ENCODE measurements at regions not wholly inside any gene's neighbourhood (a gene's known extent, or its start where the extent isn't known, plus 50 kb on each side); places are given as distances from the start of the nearest gene placed in this dataset.
"Not testable (repeated sequence)": the region's sequence is repeated elsewhere in the genome, so short reads cannot be mapped to it uniquely, and the experiment has no call there.

DNA sequence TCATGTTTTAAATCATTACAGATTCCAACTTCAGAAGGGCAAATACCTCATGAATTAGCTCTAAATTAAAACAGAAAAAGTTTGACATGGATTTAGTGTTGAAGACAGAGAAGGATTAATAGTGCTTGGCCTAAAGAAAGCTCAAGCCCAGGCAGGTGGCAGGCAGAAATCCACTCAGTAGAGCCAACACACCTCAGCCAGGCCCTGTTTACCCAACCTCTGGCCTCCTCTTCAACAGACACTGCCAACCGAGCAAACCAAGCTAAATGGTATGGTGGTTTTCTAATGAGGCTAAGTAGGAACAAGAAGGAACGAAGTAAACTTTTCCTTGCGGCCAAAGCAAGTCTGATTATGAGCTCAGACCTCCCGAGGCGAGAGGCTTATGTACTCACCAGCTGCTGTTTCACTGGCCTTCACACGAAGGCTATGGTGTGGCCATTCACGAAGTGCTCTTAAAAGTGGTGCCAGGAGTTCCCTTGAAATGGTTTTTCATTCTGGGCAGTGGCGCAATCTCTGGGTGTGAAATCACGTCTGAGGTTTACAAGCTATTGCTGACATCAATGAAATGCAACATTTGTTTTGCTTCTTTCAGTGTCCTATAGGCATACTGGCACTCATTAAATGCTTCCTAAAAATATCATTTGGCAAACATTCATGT lies 124.1 kb upstream of the LGR5 start:
- Histone ChIP-seq H3K4me3 (ENCODE audit: low read depth, low read length, poor library complexity, severe bottlenecking) (no peak overlapping the region), H3K4me1 (ENCODE audit: insufficient read depth, low read length, poor library complexity, severe bottlenecking) (no peaks in the 10 kb centered on the region), H3K4me2 (ENCODE audit: low read length) (no peak overlapping the region), H2AFZ (ENCODE audit: low read length) (no peak overlapping the region), H3K79me2 (ENCODE audit: insufficient read depth, low read depth, low read length) (no peaks in the 10 kb centered on the region), H3K9me3 (ENCODE audit: low read length) (no peaks in the 10 kb centered on the region), H3K27ac (ENCODE audit: low read depth, low read length, poor library complexity, severe bottlenecking) (no peak overlapping the region), H4K20me1 (ENCODE audit: insufficient read depth, low read length) (no peaks in the 10 kb centered on the region), H3K9me2 (ENCODE audit: insufficient read depth, low read length) (no peaks in the 10 kb centered on the region), H3K36me3 (ENCODE audit: insufficient read depth, low read length) (no peaks in the 10 kb centered on the region)
- DNase-seq (ENCODE audit: low spot score) = no peak
- POLR2A ChIA-PET = interaction anchor here (0.8 kb wide), 1 partner anchor 23 kb away, joined by 3 read pairs; no protein-coding TSS in a partner anchor
- CTCF ChIA-PET (ENCODE audit: unreplicated experiment) = no interaction called here
- TF ChIP-seq, protein P1, sequence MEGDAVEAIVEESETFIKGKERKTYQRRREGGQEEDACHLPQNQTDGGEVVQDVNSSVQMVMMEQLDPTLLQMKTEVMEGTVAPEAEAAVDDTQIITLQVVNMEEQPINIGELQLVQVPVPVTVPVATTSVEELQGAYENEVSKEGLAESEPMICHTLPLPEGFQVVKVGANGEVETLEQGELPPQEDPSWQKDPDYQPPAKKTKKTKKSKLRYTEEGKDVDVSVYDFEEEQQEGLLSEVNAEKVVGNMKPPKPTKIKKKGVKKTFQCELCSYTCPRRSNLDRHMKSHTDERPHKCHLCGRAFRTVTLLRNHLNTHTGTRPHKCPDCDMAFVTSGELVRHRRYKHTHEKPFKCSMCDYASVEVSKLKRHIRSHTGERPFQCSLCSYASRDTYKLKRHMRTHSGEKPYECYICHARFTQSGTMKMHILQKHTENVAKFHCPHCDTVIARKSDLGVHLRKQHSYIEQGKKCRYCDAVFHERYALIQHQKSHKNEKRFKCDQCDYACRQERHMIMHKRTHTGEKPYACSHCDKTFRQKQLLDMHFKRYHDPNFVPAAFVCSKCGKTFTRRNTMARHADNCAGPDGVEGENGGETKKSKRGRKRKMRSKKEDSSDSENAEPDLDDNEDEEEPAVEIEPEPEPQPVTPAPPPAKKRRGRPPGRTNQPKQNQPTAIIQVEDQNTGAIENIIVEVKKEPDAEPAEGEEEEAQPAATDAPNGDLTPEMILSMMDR (conservative IDR thresholded peaks at IDR 0.05; ENCODE audit: low read length) = no peak
- TF ChIP-seq EZH2phosphoT487 (IDR thresholded peaks at IDR 0.05; ENCODE audit: borderline replicate concordance, low read depth, low read length) = no peak
- BruUV-seq (replicated peaks) = no TSS peak
- intact Hi-C loops (cut with micrococcal nuclease; ENCODE audit: unreplicated experiment) = no loop called here

DNA sequence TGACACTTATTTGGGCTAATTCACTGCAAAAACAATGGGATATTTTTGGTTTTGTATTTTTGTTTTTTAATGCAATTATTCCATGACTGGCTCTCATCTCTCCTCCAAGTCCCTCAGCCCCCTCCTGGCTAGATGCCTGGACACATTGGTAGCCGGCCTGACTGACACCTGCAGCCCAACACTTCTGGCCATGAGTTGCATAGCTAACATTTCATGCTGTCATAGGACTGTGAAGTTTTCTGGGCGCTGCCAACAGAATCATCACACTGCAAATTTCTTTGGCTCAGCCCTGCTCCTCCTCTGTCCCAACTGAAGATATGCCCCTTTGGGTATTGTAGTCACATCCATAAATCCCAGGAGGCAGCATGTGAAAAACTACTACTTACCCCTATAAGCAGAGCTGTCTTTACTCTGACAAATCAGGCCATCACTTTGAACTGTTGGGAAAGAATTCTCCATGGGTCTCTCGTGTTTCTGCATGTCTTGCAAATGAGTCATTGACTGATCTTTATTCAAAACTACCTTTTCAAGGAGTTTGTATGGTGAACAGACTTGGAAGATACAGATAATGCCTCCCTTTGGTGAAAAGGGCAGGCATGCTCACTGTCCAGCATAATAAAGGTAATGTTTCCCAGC lies 126.7 kb upstream of the LGR5 start:
- no peaks in the 10 kb centered on the region for H3K4me1 ChIP-seq (ENCODE audit: insufficient read depth, low read length, poor library complexity, severe bottlenecking)
- H3K9me2 ChIP-seq (ENCODE audit: insufficient read depth, low read length) = no peaks in the 10 kb centered on the region
- H3K4me2 ChIP-seq (ENCODE audit: low read length) = no peak overlapping the region
- H2AFZ ChIP-seq (ENCODE audit: low read length) = no peak overlapping the region
- TF ChIP-seq, protein P1 (conservative IDR thresholded peaks at IDR 0.05; ENCODE audit: low read length) = no peak
- TF ChIP-seq EZH2phosphoT487 (IDR thresholded peaks at IDR 0.05; ENCODE audit: borderline replicate concordance, low read depth, low read length) = no peak
- H3K27ac ChIP-seq (ENCODE audit: low read depth, low read length, poor library complexity, severe bottlenecking) = no peak overlapping the region
- H3K4me3 ChIP-seq (ENCODE audit: low read depth, low read length, poor library complexity, severe bottlenecking) = no peak overlapping the region
- H3K9me3 ChIP-seq (ENCODE audit: low read length) = no peaks in the 10 kb centered on the region
- CTCF ChIA-PET (ENCODE audit: unreplicated experiment) = no interaction called here
- H3K36me3 ChIP-seq (ENCODE audit: insufficient read depth, low read length) = no peaks in the 10 kb centered on the region
- POLR2A ChIA-PET = no interaction called here
- H3K79me2 ChIP-seq (ENCODE audit: insufficient read depth, low read depth, low read length) = no peaks in the 10 kb centered on the region
- BruUV-seq (replicated peaks) = no TSS peak
- intact Hi-C loops (cut with micrococcal nuclease; ENCODE audit: unreplicated experiment) = no loop called here
- H4K20me1 ChIP-seq (ENCODE audit: insufficient read depth, low read length) = no peaks in the 10 kb centered on the region
- no peak for DNase-seq (ENCODE audit: low spot score)

DNA sequence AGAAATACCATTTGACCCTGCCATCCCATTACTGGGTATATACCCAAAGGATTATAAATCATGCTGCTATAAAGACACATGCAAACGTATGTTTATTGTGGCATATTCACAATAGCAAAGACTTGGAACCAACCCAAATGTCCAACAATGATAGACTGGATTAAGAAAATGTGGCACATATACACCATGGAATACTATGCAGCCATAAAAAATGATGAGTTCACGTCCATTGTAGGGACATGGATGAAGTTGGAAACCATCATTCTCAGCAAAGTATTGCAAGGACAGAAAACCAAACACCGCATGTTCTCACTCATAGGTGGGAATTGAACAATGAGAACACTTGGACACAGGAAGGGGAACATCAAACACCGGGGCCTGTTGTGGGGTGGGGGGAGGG lies 128.0 kb upstream of the LGR5 start:
- DNase-seq (ENCODE audit: low spot score); H3K79me2 ChIP-seq (ENCODE audit: insufficient read depth, low read depth, low read length); H3K27ac ChIP-seq (ENCODE audit: low read depth, low read length, poor library complexity, severe bottlenecking); H3K4me2 ChIP-seq (ENCODE audit: low read length); H3K9me2 ChIP-seq (ENCODE audit: insufficient read depth, low read length); H3K4me1 ChIP-seq (ENCODE audit: insufficient read depth, low read length, poor library complexity, severe bottlenecking); BruUV-seq (replicated peaks); H2AFZ ChIP-seq (ENCODE audit: low read length); H3K36me3 ChIP-seq (ENCODE audit: insufficient read depth, low read length); H4K20me1 ChIP-seq (ENCODE audit: insufficient read depth, low read length); intact Hi-C loops (cut with micrococcal nuclease; ENCODE audit: unreplicated experiment); H3K9me3 ChIP-seq (ENCODE audit: low read length); POLR2A ChIA-PET; CTCF ChIA-PET (ENCODE audit: unreplicated experiment); H3K4me3 ChIP-seq (ENCODE audit: low read depth, low read length, poor library complexity, severe bottlenecking): not testable (repeated sequence)
